ENCODE measurements at regions not wholly inside any gene's neighbourhood (a gene's known extent, or its start where the extent isn't known, plus 50 kb on each side); places are given as distances from the start of the nearest gene placed in this dataset.

- Mint-ChIP-seq H3K4me1 (ENCODE audit: low read depth, unreplicated experiment) (no peaks in the 10 kb centered on the region), H3K9me3 (ENCODE audit: low read depth, unreplicated experiment) (no peaks in the 10 kb centered on the region), H3K36me3 (ENCODE audit: insufficient read depth, unreplicated experiment) (no peaks in the 10 kb centered on the region), H3K27me3 (ENCODE audit: unreplicated experiment) (no peaks in the 10 kb centered on the region), H3K27ac (ENCODE audit: unreplicated experiment) (no peak overlapping the region), H3K4me3 (ENCODE audit: low read depth, unreplicated experiment) (no peak overlapping the region)
- CTCF ChIA-PET = no interaction called here
- TF ChIP-seq CTCF (IDR thresholded peaks at IDR 0.05; ENCODE audit: unreplicated experiment) = no peak
- intact Hi-C loops (cut with micrococcal nuclease; ENCODE audit: unreplicated experiment) = no loop called here
- DNase-seq = no peak
- BruUV-seq (replicated peaks) = no TSS peak
These were observed 272.2 kb downstream of the PRELID2 start for GRCh38 chr5:145562931-145563330.

GRCh38 chr5:145558288-145558687, 276.9 kb downstream of the PRELID2 start:
- DNase-seq = no peak
- no peak overlapping the region for H3K27ac Mint-ChIP-seq (ENCODE audit: unreplicated experiment)
- TF ChIP-seq CTCF (IDR thresholded peaks at IDR 0.05; ENCODE audit: unreplicated experiment) = no peak
- H3K27me3 Mint-ChIP-seq (ENCODE audit: unreplicated experiment) = no peaks in the 10 kb centered on the region
- BruUV-seq (replicated peaks) = no TSS peak
- H3K9me3 Mint-ChIP-seq (ENCODE audit: low read depth, unreplicated experiment) = no peaks in the 10 kb centered on the region
- no peak overlapping the region for H3K4me3 Mint-ChIP-seq (ENCODE audit: low read depth, unreplicated experiment)
- H3K4me1 Mint-ChIP-seq (ENCODE audit: low read depth, unreplicated experiment) = peaks cover 13% of the 10 kb centered on the region
- H3K36me3 Mint-ChIP-seq (ENCODE audit: insufficient read depth, unreplicated experiment) = no peaks in the 10 kb centered on the region
- intact Hi-C loops (cut with micrococcal nuclease; ENCODE audit: unreplicated experiment) = no loop called here
- CTCF ChIA-PET = no interaction called here

- no peaks in the 10 kb centered on the region for H3K27me3 Mint-ChIP-seq (ENCODE audit: unreplicated experiment)
- no peak for DNase-seq
- no peak for TF ChIP-seq CTCF (IDR thresholded peaks at IDR 0.05; ENCODE audit: unreplicated experiment)
- intact Hi-C loops (cut with micrococcal nuclease; ENCODE audit: unreplicated experiment) = no loop called here
- H3K27ac Mint-ChIP-seq (ENCODE audit: unreplicated experiment) = no peak overlapping the region
- CTCF ChIA-PET = no interaction called here
- no peaks in the 10 kb centered on the region for H3K36me3 Mint-ChIP-seq (ENCODE audit: insufficient read depth, unreplicated experiment)
- H3K9me3 Mint-ChIP-seq (ENCODE audit: low read depth, unreplicated experiment) = no peaks in the 10 kb centered on the region
- no TSS peak for BruUV-seq (replicated peaks)
- H3K4me3 Mint-ChIP-seq (ENCODE audit: low read depth, unreplicated experiment) = no peak overlapping the region
- H3K4me1 Mint-ChIP-seq (ENCODE audit: low read depth, unreplicated experiment) = peaks cover 16% of the 10 kb centered on the region
These were observed 277.8 kb downstream of the PRELID2 start for GRCh38 chr5:145557345-145557744.

GRCh38 chr5:145554399-145554798, 280.7 kb downstream of the PRELID2 start:
- BruUV-seq (replicated peaks) = no TSS peak
- no peak overlapping the region for H3K4me3 Mint-ChIP-seq (ENCODE audit: low read depth, unreplicated experiment)
- H3K36me3 Mint-ChIP-seq (ENCODE audit: insufficient read depth, unreplicated experiment) = no peaks in the 10 kb centered on the region
- peaks cover 33% of the 10 kb centered on the region for H3K4me1 Mint-ChIP-seq (ENCODE audit: low read depth, unreplicated experiment)
- no peak for TF ChIP-seq CTCF (IDR thresholded peaks at IDR 0.05; ENCODE audit: unreplicated experiment)
- CTCF ChIA-PET = interaction anchor here (1.0 kb wide), 1 partner anchor 70 kb away, joined by 3 read pairs; no protein-coding TSS in a partner anchor
- H3K27ac Mint-ChIP-seq (ENCODE audit: unreplicated experiment) = no peak overlapping the region
- no peaks in the 10 kb centered on the region for H3K9me3 Mint-ChIP-seq (ENCODE audit: low read depth, unreplicated experiment)
- H3K27me3 Mint-ChIP-seq (ENCODE audit: unreplicated experiment) = no peaks in the 10 kb centered on the region
- intact Hi-C loops (cut with micrococcal nuclease; ENCODE audit: unreplicated experiment) = loop anchor here (2.0 kb wide), 1 partner anchor 114 kb away; no protein-coding TSS in a partner anchor
- peak; percentile 33 for DNase-seq
